Limb (tissue), 2 donors: ENCODE measurements at regions not wholly inside any gene's neighbourhood (a gene's known extent, or its start where the extent isn't known, plus 50 kb on each side); places are given as distances from the start of the nearest gene placed in this dataset.

Experiments
- DNase-seq, 2 donors: peaks; one replicate each; pipeline ENCODE4 v3.0.0-alpha.2; 2016; ENCODE audit errors: extremely low spot score in 2 of 2

GRCh38 chr13:47129461-47129860 is 232.6 kb upstream of the HTR2A start:
- DNase-seq = peak in 1 of 2 donors; percentile 10

GRCh38 chr13:47126432-47126831 is 229.6 kb upstream of the HTR2A start:
- DNase-seq = no peak

- no peak for DNase-seq
These were observed 224.4 kb upstream of the HTR2A start for GRCh38 chr13:47121092-47121763.

GRCh38 chr13:47120282-47120681 is 223.4 kb upstream of the HTR2A start:
- DNase-seq = no peak

GRCh38 chr13:47119575-47120235 is 222.9 kb upstream of the HTR2A start:
- DNase-seq = no peak

- DNase-seq = no peak
These were observed 220.4 kb upstream of the HTR2A start for GRCh38 chr13:47117268-47117667.

- DNase-seq = no peak
These were observed 217.2 kb upstream of the HTR2A start for GRCh38 chr13:47114030-47114429.

- DNase-seq = no peak
These were observed 216.0 kb upstream of the HTR2A start for GRCh38 chr13:47112903-47113299.

GRCh38 chr13:47112205-47112902 is 215.5 kb upstream of the HTR2A start:
- DNase-seq = no peak

- no peak for DNase-seq
These were observed 214.6 kb upstream of the HTR2A start for GRCh38 chr13:47111499-47111898.

GRCh38 chr13:47110833-47111240 is 214.0 kb upstream of the HTR2A start:
- no peak for DNase-seq

GRCh38 chr13:47110141-47110540 is 213.3 kb upstream of the HTR2A start:
- DNase-seq = no peak

- no peak for DNase-seq
These were observed 212.2 kb upstream of the HTR2A start for GRCh38 chr13:47109028-47109427.

- no peak for DNase-seq
These were observed 203.5 kb upstream of the HTR2A start for GRCh38 chr13:47100214-47100853.

- no peak for DNase-seq
These were observed 198.0 kb upstream of the HTR2A start for GRCh38 chr13:47094734-47095434.

GRCh38 chr13:47092202-47092601 is 195.3 kb upstream of the HTR2A start:
- DNase-seq = no peak

GRCh38 chr13:47087841-47088240 is 191.0 kb upstream of the HTR2A start:
- DNase-seq = no peak

- no peak for DNase-seq
These were observed 190.4 kb upstream of the HTR2A start for GRCh38 chr13:47087241-47087640.

GRCh38 chr13:47085346-47085745 is 188.5 kb upstream of the HTR2A start:
- no peak for DNase-seq

- no peak for DNase-seq
These were observed 185.0 kb upstream of the HTR2A start for GRCh38 chr13:47081850-47082249.

GRCh38 chr13:47081246-47081645 is 184.4 kb upstream of the HTR2A start:
- DNase-seq = no peak

GRCh38 chr13:47080621-47081020 is 183.8 kb upstream of the HTR2A start:
- DNase-seq = no peak
